ENCODE measurements at regions not wholly inside any gene's neighbourhood (a gene's known extent, or its start where the extent isn't known, plus 50 kb on each side); places are given as distances from the start of the nearest gene placed in this dataset.
A peak's percentile ranks its signal among the peaks of the same experiment; 100 is the strongest.

DNA sequence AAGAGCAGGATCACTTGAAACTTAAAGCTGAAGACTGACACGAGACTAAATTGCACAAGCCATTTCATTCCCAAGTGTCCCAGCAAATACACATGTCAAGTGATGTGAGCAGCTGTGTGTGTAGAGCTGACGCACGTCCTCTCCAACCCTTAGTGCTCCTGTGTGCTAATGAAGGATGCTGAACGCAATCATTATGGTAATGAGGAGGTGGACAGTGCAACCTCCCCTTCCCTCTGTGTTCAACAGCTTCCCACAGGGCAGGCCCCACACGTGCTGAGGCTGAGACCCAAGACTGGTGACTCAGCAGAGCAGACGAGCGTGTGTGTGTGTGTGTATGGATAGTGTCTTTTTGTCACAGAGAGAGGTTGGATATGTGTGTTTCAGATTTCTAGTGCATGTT, 702.1 kb downstream of the SEMA5A start:
- peak overlapping the region in 3 of 12 donors; percentile 15 to 42 (median 26) for H3K27ac ChIP-seq
- peak in 2 of 5 donors; percentile 46 to 62 for DNase-seq

DNA sequence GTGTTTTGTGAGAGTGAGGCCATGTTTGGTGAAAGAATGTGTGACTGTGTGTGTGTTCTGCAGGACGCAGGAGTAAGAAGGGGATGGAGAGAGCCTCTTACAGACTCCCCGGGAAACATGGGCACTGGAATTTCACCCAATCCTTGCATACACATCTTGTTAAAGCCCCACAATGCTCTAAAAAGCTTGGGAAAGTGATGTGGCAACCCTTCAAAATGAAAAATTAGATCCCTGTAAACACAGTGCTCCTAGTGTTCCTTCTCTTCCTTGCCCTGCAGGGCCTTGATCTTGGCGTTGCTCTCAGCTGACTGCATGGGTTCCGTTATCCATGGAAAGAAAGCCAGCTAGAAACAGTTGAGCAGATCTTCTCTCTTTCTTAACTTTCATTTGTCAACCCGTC, 701.7 kb downstream of the SEMA5A start:
- Histone ChIP-seq H3K36me3 (no peaks in the 10 kb centered on the region), H3K27ac (peak overlapping the region in 3 of 12 donors; percentile 15 to 42 (median 26)), H3K9me3 (peaks cover 0 to 7% (median 0%) of the 10 kb centered on the region in 12 donors), H3K4me1 (no peaks in the 10 kb centered on the region), H3K27me3 (no peaks in the 10 kb centered on the region), H3K4me3 (no peak overlapping the region)
- DNase-seq = no peak
- TF ChIP-seq, protein P1, sequence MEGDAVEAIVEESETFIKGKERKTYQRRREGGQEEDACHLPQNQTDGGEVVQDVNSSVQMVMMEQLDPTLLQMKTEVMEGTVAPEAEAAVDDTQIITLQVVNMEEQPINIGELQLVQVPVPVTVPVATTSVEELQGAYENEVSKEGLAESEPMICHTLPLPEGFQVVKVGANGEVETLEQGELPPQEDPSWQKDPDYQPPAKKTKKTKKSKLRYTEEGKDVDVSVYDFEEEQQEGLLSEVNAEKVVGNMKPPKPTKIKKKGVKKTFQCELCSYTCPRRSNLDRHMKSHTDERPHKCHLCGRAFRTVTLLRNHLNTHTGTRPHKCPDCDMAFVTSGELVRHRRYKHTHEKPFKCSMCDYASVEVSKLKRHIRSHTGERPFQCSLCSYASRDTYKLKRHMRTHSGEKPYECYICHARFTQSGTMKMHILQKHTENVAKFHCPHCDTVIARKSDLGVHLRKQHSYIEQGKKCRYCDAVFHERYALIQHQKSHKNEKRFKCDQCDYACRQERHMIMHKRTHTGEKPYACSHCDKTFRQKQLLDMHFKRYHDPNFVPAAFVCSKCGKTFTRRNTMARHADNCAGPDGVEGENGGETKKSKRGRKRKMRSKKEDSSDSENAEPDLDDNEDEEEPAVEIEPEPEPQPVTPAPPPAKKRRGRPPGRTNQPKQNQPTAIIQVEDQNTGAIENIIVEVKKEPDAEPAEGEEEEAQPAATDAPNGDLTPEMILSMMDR (IDR thresholded peaks at IDR 0.05) = no peak
- no peak for TF ChIP-seq POLR2A (IDR thresholded peaks at IDR 0.05)
- 76 to 84% (median 79%) methylated on average over 5 of the region's 5 CpGs for WGBS, 4 donors
- intact Hi-C loops (cut with DNase I) = no loop called here
- peak in 1 of 4 donors; percentile 19 for ATAC-seq

More for the DNA sequence above, 702.1 kb downstream of the SEMA5A start:
- ATAC-seq = peak in 3 of 4 donors; percentile 69 to 90 (median 87)
- intact Hi-C loops (cut with DNase I) = no loop called here
- no peaks in the 10 kb centered on the region for H3K4me1 ChIP-seq
- H3K36me3 ChIP-seq = no peaks in the 10 kb centered on the region
- no peak overlapping the region for H3K4me3 ChIP-seq
- no peaks in the 10 kb centered on the region for H3K27me3 ChIP-seq
- 49 to 81% (median 65%) methylated on average over 7 of the region's 7 CpGs for WGBS, 4 donors
- TF ChIP-seq POLR2A (IDR thresholded peaks at IDR 0.05) = no peak
- TF ChIP-seq, protein P1 (IDR thresholded peaks at IDR 0.05) = no peak
- H3K9me3 ChIP-seq = peaks cover 0 to 7% (median 0%) of the 10 kb centered on the region in 12 donors

DNA sequence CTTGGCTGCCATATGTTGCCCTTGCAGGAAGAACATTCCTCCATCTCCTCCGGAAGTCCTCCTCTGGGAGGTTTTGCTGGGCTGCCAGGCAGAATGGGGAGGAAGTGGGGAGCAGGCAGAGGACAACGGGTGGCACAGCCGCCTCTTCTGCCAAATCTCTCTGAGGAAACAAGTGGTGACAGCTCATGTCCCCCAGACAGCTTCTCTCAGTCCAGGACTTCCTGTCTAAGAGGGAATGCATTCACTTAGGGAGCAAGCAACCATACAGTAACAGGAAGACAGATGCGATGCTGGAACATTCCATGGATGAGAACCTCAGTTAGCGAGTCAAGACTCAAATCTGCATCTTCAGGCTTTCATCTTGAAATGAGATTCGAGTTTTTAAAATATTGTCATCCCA, 701.0 kb downstream of the SEMA5A start:
- TF ChIP-seq, protein P1 (IDR thresholded peaks at IDR 0.05) = no peak
- no peak for TF ChIP-seq POLR2A (IDR thresholded peaks at IDR 0.05)
- no peak for DNase-seq
- H3K9me3 ChIP-seq = peaks cover 0 to 7% (median 0%) of the 10 kb centered on the region in 12 donors
- WGBS, 4 donors = 56 to 67% (median 64%) methylated on average over 6 of the region's 6 CpGs
- H3K4me1 ChIP-seq = no peaks in the 10 kb centered on the region
- intact Hi-C loops (cut with DNase I) = no loop called here
- H3K27me3 ChIP-seq = no peaks in the 10 kb centered on the region
- no peak for ATAC-seq
- H3K4me3 ChIP-seq = no peak overlapping the region
- H3K27ac ChIP-seq = peak overlapping the region in 2 of 12 donors; percentile 15 to 42
- H3K36me3 ChIP-seq = no peaks in the 10 kb centered on the region

DNA sequence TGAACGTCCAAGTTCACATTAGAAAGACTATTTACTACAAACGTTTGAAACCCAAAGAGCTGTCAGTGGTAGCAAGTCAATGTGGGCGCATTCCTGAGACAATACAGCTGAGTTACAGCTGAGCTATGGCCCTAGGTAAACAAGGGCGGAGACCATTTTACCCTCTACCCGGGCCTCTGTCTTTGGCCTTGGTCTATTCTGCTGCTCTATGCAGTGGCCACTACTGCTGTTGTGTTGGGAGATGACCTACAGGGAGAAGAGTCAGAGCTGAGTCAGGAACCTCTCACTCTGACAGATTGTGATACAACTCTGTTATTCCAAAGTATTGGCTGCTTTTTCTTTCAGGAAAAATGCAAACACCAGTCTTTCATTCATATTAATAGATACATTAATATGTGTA, 700.6 kb downstream of the SEMA5A start:
- Histone ChIP-seq H3K36me3 (no peaks in the 10 kb centered on the region), H3K27me3 (no peaks in the 10 kb centered on the region), H3K9me3 (peaks cover 0 to 6% (median 0%) of the 10 kb centered on the region in 12 donors), H3K4me1 (no peaks in the 10 kb centered on the region), H3K27ac (no peak overlapping the region), H3K4me3 (no peak overlapping the region)
- no peak for ATAC-seq
- DNase-seq = no peak
- WGBS, 4 donors = 76 to 85% (median 81%) methylated on average over 5 of the region's 5 CpGs
- intact Hi-C loops (cut with DNase I) = no loop called here
- no peak for TF ChIP-seq POLR2A (IDR thresholded peaks at IDR 0.05)
- TF ChIP-seq, protein P1 (IDR thresholded peaks at IDR 0.05) = no peak

Data from heart left ventricle (tissue), 16 donors.